ENCODE measurements at regions not wholly inside any gene's neighbourhood (a gene's known extent, or its start where the extent isn't known, plus 50 kb on each side); places are given as distances from the start of the nearest gene placed in this dataset.

GRCh38 chr6:48689498-48689897 lies 578.5 kb upstream of the PTCHD4 start:
- TF ChIP-seq CTCF (IDR thresholded peaks at IDR 0.05) (no peak), POLR2A (IDR thresholded peaks at IDR 0.05) (no peak)
